Mesodermal cell (in vitro differentiated cells): ENCODE measurements at regions not wholly inside any gene's neighbourhood (a gene's known extent, or its start where the extent isn't known, plus 50 kb on each side); places are given as distances from the start of the nearest gene placed in this dataset.

Source experiments
- H3K27ac ChIP-seq: 2 replicates; pipeline ENCODE4 v1.7.0; 2013; ENCODE audit warnings: mild to moderate bottlenecking, low read depth, low read length, moderate library complexity; ENCODE audit not compliant: severe bottlenecking
- H3K36me3 ChIP-seq: 2 replicates; pipeline ENCODE4 v1.7.1; 2013; ENCODE audit warnings: mild to moderate bottlenecking, low read length, moderate library complexity; ENCODE audit not compliant: control insufficient read depth, insufficient read depth
- H3K4me1 ChIP-seq: one replicate; pipeline ENCODE4 v1.7.1; 2013; ENCODE audit warnings: mild to moderate bottlenecking, low read length; ENCODE audit not compliant: insufficient read depth, control insufficient read depth, poor library complexity, severe bottlenecking
- H3K4me3 ChIP-seq: 2 replicates; pipeline ENCODE4 v1.7.0; 2013; ENCODE audit warnings: low read length, control low read depth, mild to moderate bottlenecking; ENCODE audit not compliant: insufficient read depth, poor library complexity, severe bottlenecking; ENCODE audit errors: extremely low read depth
- H3K9me3 ChIP-seq: 2 replicates; pipeline ENCODE4 v1.7.1; 2013; ENCODE audit warnings: mild to moderate bottlenecking, low read length, moderate library complexity; ENCODE audit not compliant: control insufficient read depth
- WGBS, 2 experiments: methylation state at CpG; one replicate each; pipeline ENCODE4 v1.1.5; 2013; ENCODE audit warnings: missing lambda C conversion rate in 2 of 2; ENCODE audit not compliant: insufficient coverage in 2 of 2; 5-methylcytosine and 5-hydroxymethylcytosine counted together

GRCh38 chr14:98198385-98198784, 1073.6 kb downstream of the BCL11B start:
- 83 to 91% methylated on average over 8 to 9 of the region's 10 CpGs for WGBS, 2 experiments
- Histone ChIP-seq H3K27ac (no peak overlapping the region), H3K4me3 (no peak overlapping the region), H3K4me1 (no peaks in the 10 kb centered on the region), H3K9me3 (no peaks in the 10 kb centered on the region), H3K36me3 (no peaks in the 10 kb centered on the region)

- Histone ChIP-seq H3K4me1 (no peaks in the 10 kb centered on the region), H3K36me3 (no peaks in the 10 kb centered on the region), H3K9me3 (no peaks in the 10 kb centered on the region), H3K4me3 (no peak overlapping the region), H3K27ac (no peak overlapping the region)
- 93 to 96% methylated on average over 4 to 7 of the region's 7 CpGs for WGBS, 2 experiments
Measured at GRCh38 chr14:98200601-98201000, 1071.4 kb downstream of the BCL11B start.

GRCh38 chr14:98203421-98203820, 1068.6 kb downstream of the BCL11B start:
- WGBS, 2 experiments: 80 to 85% methylated on average over 4 to 5 of the region's 6 CpGs
- Histone ChIP-seq H3K4me3 (no peak overlapping the region), H3K27ac (no peak overlapping the region), H3K9me3 (no peaks in the 10 kb centered on the region), H3K4me1 (no peaks in the 10 kb centered on the region), H3K36me3 (no peaks in the 10 kb centered on the region)

- 52 to 58% methylated on average over 3 of the region's 3 CpGs for whole genome bisulfite sequencing, 2 experiments
- H3K9me3 ChIP-seq: no peaks in the 10 kb centered on the region
- no peaks in the 10 kb centered on the region for H3K36me3 ChIP-seq
- no peak overlapping the region for H3K4me3 ChIP-seq
- no peak overlapping the region for H3K27ac ChIP-seq
- H3K4me1 ChIP-seq: no peaks in the 10 kb centered on the region
Measured at GRCh38 chr14:98204139-98204538, 1067.9 kb downstream of the BCL11B start.

- H3K4me3 ChIP-seq: no peak overlapping the region
- H3K27ac ChIP-seq: no peak overlapping the region
- WGBS, 2 experiments: 88 to 90% methylated on average over 9 to 10 of the region's 10 CpGs
- no peaks in the 10 kb centered on the region for H3K36me3 ChIP-seq
- no peaks in the 10 kb centered on the region for H3K4me1 ChIP-seq
- H3K9me3 ChIP-seq: no peaks in the 10 kb centered on the region
Measured at GRCh38 chr14:98207415-98207814, 1064.6 kb downstream of the BCL11B start.

- Histone ChIP-seq H3K4me1 (no peaks in the 10 kb centered on the region), H3K36me3 (no peaks in the 10 kb centered on the region), H3K27ac (no peak overlapping the region), H3K4me3 (no peak overlapping the region), H3K9me3 (no peaks in the 10 kb centered on the region)
Measured at GRCh38 chr14:98208211-98208611, 1063.8 kb downstream of the BCL11B start.

- WGBS, 2 experiments: 95 to 100% methylated on average over 3 of the region's 4 CpGs
- no peaks in the 10 kb centered on the region for H3K4me1 ChIP-seq
- H3K9me3 ChIP-seq: no peaks in the 10 kb centered on the region
- no peak overlapping the region for H3K4me3 ChIP-seq
- H3K36me3 ChIP-seq: no peaks in the 10 kb centered on the region
- no peak overlapping the region for H3K27ac ChIP-seq
Measured at GRCh38 chr14:98208943-98209342, 1063.1 kb downstream of the BCL11B start.

- H3K4me1 ChIP-seq: no peaks in the 10 kb centered on the region
- no peaks in the 10 kb centered on the region for H3K9me3 ChIP-seq
- H3K27ac ChIP-seq: no peak overlapping the region
- 66 to 71% methylated on average over 11 to 12 of the region's 12 CpGs for WGBS, 2 experiments
- H3K4me3 ChIP-seq: no peak overlapping the region
- no peaks in the 10 kb centered on the region for H3K36me3 ChIP-seq
Measured at GRCh38 chr14:98210045-98210672, 1061.8 kb downstream of the BCL11B start.

GRCh38 chr14:98217530-98217929, 1054.5 kb downstream of the BCL11B start:
- Histone ChIP-seq H3K4me1 (no peaks in the 10 kb centered on the region), H3K9me3 (no peaks in the 10 kb centered on the region), H3K4me3 (no peak overlapping the region), H3K36me3 (no peaks in the 10 kb centered on the region), H3K27ac (no peak overlapping the region)
- 88 to 92% methylated on average over 6 of the region's 6 CpGs for WGBS, 2 experiments

- H3K27ac ChIP-seq: no peak overlapping the region
- no peak overlapping the region for H3K4me3 ChIP-seq
- 72 to 82% methylated on average over 4 of the region's 4 CpGs for WGBS, 2 experiments
- H3K9me3 ChIP-seq: no peaks in the 10 kb centered on the region
- no peaks in the 10 kb centered on the region for H3K36me3 ChIP-seq
- no peaks in the 10 kb centered on the region for H3K4me1 ChIP-seq
Measured at GRCh38 chr14:98218218-98218617, 1053.8 kb downstream of the BCL11B start.

GRCh38 chr14:98219638-98220037, 1052.4 kb downstream of the BCL11B start:
- Histone ChIP-seq H3K27ac (no peak overlapping the region), H3K36me3 (no peaks in the 10 kb centered on the region), H3K9me3 (no peaks in the 10 kb centered on the region), H3K4me3 (no peak overlapping the region), H3K4me1 (peaks cover 2% of the 10 kb centered on the region)
- 91 to 94% methylated on average over 4 to 5 of the region's 5 CpGs for WGBS, 2 experiments
